ENCODE measurements at regions not wholly inside any gene's neighbourhood (a gene's known extent, or its start where the extent isn't known, plus 50 kb on each side); places are given as distances from the start of the nearest gene placed in this dataset.

DNA sequence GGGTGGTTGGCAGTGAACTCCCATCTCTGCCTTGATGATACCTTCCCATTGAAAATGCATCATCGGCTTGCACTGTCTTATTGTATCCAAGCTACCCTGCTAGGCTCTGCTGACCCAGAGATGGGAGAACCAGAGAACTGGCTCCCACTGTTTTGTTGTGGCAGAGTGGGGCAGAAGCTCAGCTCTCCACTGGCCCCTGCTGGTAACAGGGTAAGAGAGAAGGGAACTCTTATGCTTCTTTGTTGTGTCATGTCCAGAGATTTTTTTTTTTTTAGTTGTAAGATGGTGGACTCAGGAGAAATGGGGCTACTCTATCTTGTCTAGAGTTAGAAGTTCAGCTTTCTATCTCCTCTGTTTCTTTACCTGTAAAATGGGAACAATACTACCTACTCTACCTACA, 100.5 kb upstream of the SDK1 start:
- TF ChIP-seq, protein P1, sequence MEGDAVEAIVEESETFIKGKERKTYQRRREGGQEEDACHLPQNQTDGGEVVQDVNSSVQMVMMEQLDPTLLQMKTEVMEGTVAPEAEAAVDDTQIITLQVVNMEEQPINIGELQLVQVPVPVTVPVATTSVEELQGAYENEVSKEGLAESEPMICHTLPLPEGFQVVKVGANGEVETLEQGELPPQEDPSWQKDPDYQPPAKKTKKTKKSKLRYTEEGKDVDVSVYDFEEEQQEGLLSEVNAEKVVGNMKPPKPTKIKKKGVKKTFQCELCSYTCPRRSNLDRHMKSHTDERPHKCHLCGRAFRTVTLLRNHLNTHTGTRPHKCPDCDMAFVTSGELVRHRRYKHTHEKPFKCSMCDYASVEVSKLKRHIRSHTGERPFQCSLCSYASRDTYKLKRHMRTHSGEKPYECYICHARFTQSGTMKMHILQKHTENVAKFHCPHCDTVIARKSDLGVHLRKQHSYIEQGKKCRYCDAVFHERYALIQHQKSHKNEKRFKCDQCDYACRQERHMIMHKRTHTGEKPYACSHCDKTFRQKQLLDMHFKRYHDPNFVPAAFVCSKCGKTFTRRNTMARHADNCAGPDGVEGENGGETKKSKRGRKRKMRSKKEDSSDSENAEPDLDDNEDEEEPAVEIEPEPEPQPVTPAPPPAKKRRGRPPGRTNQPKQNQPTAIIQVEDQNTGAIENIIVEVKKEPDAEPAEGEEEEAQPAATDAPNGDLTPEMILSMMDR (IDR thresholded peaks at IDR 0.05; ENCODE audit: low read depth, low read length, poor library complexity, severe bottlenecking) = peak; percentile 77
- TF ChIP-seq EZH2phosphoT487 (IDR thresholded peaks at IDR 0.05; ENCODE audit: borderline replicate concordance, low read length) = no peak
